Keratinocyte (primary cell): ENCODE measurements at regions not wholly inside any gene's neighbourhood (a gene's known extent, or its start where the extent isn't known, plus 50 kb on each side); places are given as distances from the start of the nearest gene placed in this dataset.

Source experiments
- DNase-seq: peaks from one replicate; pipeline ENCODE4 v3.0.0-alpha.2; 2011; ENCODE audit warnings: low read depth, missing footprints, low spot score
- FAIRE-seq: peaks from 2 replicates; lab custom pipeline; 2011; peaks lifted over from hg19 to GRCh38; lab: Jason Lieb, UNC
- H2AFZ ChIP-seq: 2 replicates; pipeline ENCODE4 v1.6.0; 2012; ENCODE audit warnings: low read length, control low read depth, inconsistent platforms; ENCODE audit not compliant: control insufficient read depth
- H3K27ac ChIP-seq: 2 replicates; pipeline ENCODE4 v1.5.1; 2011; ENCODE audit warnings: low read length; ENCODE audit not compliant: control insufficient read depth, insufficient read depth
- H3K27me3 ChIP-seq: 3 replicates; pipeline ENCODE4 v1.6.0; 2011; ENCODE audit warnings: low read length; ENCODE audit not compliant: control insufficient read depth, insufficient read depth; ENCODE audit errors: extremely low read depth
- H3K36me3 ChIP-seq, 2 experiments: 2 replicates in 1 of 2; 3 replicates in 1 of 2; pipeline ENCODE4 v1.5.1; 2011; ENCODE audit warnings: low read length in 2 of 2, mild to moderate bottlenecking in 1 of 2; ENCODE audit not compliant: control insufficient read depth in 2 of 2, insufficient read depth in 2 of 2; ENCODE audit errors: extremely low read depth in 1 of 2
- H3K4me1 ChIP-seq: 3 replicates; pipeline ENCODE4 v1.5.1; 2011; ENCODE audit warnings: low read length; ENCODE audit not compliant: control insufficient read depth, insufficient read depth; ENCODE audit errors: extremely low read depth
- H3K4me2 ChIP-seq: 3 replicates; pipeline ENCODE4 v1.6.0; 2011; ENCODE audit warnings: low read depth, low read length; ENCODE audit not compliant: control insufficient read depth, insufficient read depth; ENCODE audit errors: extremely low read depth
- H3K4me3 ChIP-seq, 3 experiments: fragments of 200-600 bp in 1 of 3; sonication (generic) in 1 of 3; 2 replicates in 2 of 3; 3 replicates in 1 of 3; pipeline ENCODE4 v1.5.1; 2011 to 2016; ENCODE audit warnings: low read length in 3 of 3, mild to moderate bottlenecking in 3 of 3, control low read depth in 2 of 3, inconsistent platforms in 1 of 3, low read depth in 1 of 3, mixed read lengths in 1 of 3, mixed run types in 1 of 3, moderate library complexity in 1 of 3; ENCODE audit not compliant: control insufficient read depth in 2 of 3, insufficient read depth in 2 of 3; ENCODE audit errors: extremely low read depth in 1 of 3
- H3K79me2 ChIP-seq: 2 replicates; pipeline ENCODE4 v1.6.0; 2012; ENCODE audit warnings: low read length; ENCODE audit not compliant: control insufficient read depth, insufficient read depth
- H3K9ac ChIP-seq: 3 replicates; pipeline ENCODE4 v1.6.0; 2011; ENCODE audit warnings: low read length; ENCODE audit not compliant: control insufficient read depth, insufficient read depth; ENCODE audit errors: extremely low read depth
- H3K9me1 ChIP-seq: 3 replicates; pipeline ENCODE4 v1.6.0; 2011; ENCODE audit warnings: low read length; ENCODE audit not compliant: control insufficient read depth, insufficient read depth; ENCODE audit errors: extremely low read depth
- H3K9me3 ChIP-seq: 2 replicates; pipeline ENCODE4 v1.5.1; 2012; ENCODE audit warnings: low read depth, low read length; ENCODE audit not compliant: control insufficient read depth
- H4K20me1 ChIP-seq: 3 replicates; pipeline ENCODE4 v1.6.0; 2011; ENCODE audit warnings: low read length; ENCODE audit not compliant: control insufficient read depth, insufficient read depth; ENCODE audit errors: extremely low read depth
- CTCF ChIP-seq, 3 experiments: IDR thresholded peaks in 1 of 3; conservative IDR thresholded peaks in 1 of 3; optimal IDR thresholded peaks in 1 of 3; 2 replicates in 2 of 3; 3 replicates in 1 of 3; pipeline versions ENCODE3 to v1.5.1; 2011; ENCODE audit warnings: low read length in 3 of 3, mild to moderate bottlenecking in 3 of 3, moderate library complexity in 2 of 3, control low read depth in 1 of 3, inconsistent platforms in 1 of 3; ENCODE audit not compliant: insufficient read depth in 2 of 3; ENCODE audit errors: extremely low read depth in 1 of 3
- EZH2 ChIP-seq: IDR thresholded peaks from one replicate; pipeline ENCODE4 v1.6.1; 2012; ENCODE audit warnings: inconsistent platforms, mild to moderate bottlenecking, low read length, moderate library complexity
- dilution Hi-C: fragments of 300-500 bp; cut with MboI; formaldehyde crosslinking; loops from one replicate; pipeline ENCODE4 v1.7.0; 2020; ENCODE audit warnings: low sequenced_read_pairs; ENCODE audit not compliant: extremely low pct_ligation_motif_present

DNA sequence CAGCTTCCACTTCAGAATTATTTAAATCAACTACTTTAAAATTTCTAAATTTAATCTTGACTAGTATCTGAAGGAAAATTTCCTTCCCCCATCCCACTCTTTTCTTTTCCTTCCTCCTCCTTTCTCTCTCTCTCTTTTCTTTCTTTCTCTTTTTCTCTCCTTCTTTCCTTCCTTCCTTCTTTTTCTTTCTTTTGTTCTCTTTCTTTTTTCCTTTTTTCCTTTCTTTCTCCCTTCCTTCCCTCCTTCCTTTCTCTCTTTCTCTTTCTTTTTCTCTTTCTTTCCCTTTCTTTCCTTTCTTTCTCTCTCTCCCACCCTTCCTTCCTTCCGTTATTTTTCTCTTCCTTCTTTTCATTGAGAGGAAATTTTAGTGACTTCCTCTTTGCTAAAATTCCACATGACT is 132.0 kb upstream of the CDH19 start:
- Histone ChIP-seq H3K4me3 (no peak overlapping the region), H3K27ac (no peak overlapping the region), H3K9me3 (no peaks in the 10 kb centered on the region), H2AFZ (no peak overlapping the region), H3K9ac (no peak overlapping the region), H3K36me3 (no peaks in the 10 kb centered on the region), H3K27me3 (no peaks in the 10 kb centered on the region), H3K79me2 (no peaks in the 10 kb centered on the region), H3K4me2 (no peak overlapping the region), H3K9me1 (no peaks in the 10 kb centered on the region), H4K20me1 (no peaks in the 10 kb centered on the region), H3K4me1 (no peaks in the 10 kb centered on the region)
- DNase-seq = no peak
- dilution Hi-C loops = no loop called here
- TF ChIP-seq CTCF (optimal IDR thresholded peaks at IDR 0.05 in 1 of 3, IDR thresholded peaks at IDR 0.05 in 1 of 3, conservative IDR thresholded peaks at IDR 0.05 in 1 of 3; ENCODE audit: extremely low read depth in 1 of 3, insufficient read depth in 2 of 3, low read length in 3 of 3) (no peak), EZH2 (no peak)
- no peak for FAIRE-seq

GRCh38 chr18:66734451-66734850 is 130.6 kb upstream of the CDH19 start:
- H3K79me2 ChIP-seq = no peaks in the 10 kb centered on the region
- no peak overlapping the region for H3K4me2 ChIP-seq
- FAIRE-seq = no peak
- no peak overlapping the region for H3K27ac ChIP-seq
- H3K27me3 ChIP-seq = no peaks in the 10 kb centered on the region
- no peak overlapping the region for H2AFZ ChIP-seq
- no peaks in the 10 kb centered on the region for H3K36me3 ChIP-seq
- H3K9me3 ChIP-seq = no peaks in the 10 kb centered on the region
- H3K9ac ChIP-seq = no peak overlapping the region
- no peak for DNase-seq
- no peaks in the 10 kb centered on the region for H3K9me1 ChIP-seq
- TF ChIP-seq EZH2 (no peak), CTCF (optimal IDR thresholded peaks at IDR 0.05 in 1 of 3, IDR thresholded peaks at IDR 0.05 in 1 of 3, conservative IDR thresholded peaks at IDR 0.05 in 1 of 3; ENCODE audit: extremely low read depth in 1 of 3, insufficient read depth in 2 of 3, low read length in 3 of 3) (no peak)
- H4K20me1 ChIP-seq = no peaks in the 10 kb centered on the region
- dilution Hi-C loops = no loop called here
- H3K4me3 ChIP-seq = no peak overlapping the region
- no peaks in the 10 kb centered on the region for H3K4me1 ChIP-seq
